Adrenal gland (tissue), 5 donors: ENCODE measurements at regions not wholly inside any gene's neighbourhood (a gene's known extent, or its start where the extent isn't known, plus 50 kb on each side); places are given as distances from the start of the nearest gene placed in this dataset.

Source experiments
- POLR2A ChIP-seq, 2 donors: fragments of 450-650 bp; IDR thresholded peaks; one replicate each; pipeline ENCODE4 v1.6.1; 2017; ENCODE audit warnings: antibody characterized with exemption in 2 of 2, mild to moderate bottlenecking in 2 of 2, moderate library complexity in 1 of 2
- TF ChIP-seq, protein P1 (sequence below), 6 experiments: fragments of 450-650 bp in 4 of 6; fragments of 200-600 bp in 2 of 6; sonication (generic) in 1 of 6; IDR thresholded peaks; 1 replicate in 5 of 6; 2 replicates in 1 of 6; pipeline versions ENCODE4 v1.5.1 to v1.8.0; 2016 to 2021; ENCODE audit warnings: antibody characterized with exemption in 6 of 6, mild to moderate bottlenecking in 2 of 6, moderate library complexity in 1 of 6
- donor health status: DM: no; HTN: no; CAD: no.

DNA sequence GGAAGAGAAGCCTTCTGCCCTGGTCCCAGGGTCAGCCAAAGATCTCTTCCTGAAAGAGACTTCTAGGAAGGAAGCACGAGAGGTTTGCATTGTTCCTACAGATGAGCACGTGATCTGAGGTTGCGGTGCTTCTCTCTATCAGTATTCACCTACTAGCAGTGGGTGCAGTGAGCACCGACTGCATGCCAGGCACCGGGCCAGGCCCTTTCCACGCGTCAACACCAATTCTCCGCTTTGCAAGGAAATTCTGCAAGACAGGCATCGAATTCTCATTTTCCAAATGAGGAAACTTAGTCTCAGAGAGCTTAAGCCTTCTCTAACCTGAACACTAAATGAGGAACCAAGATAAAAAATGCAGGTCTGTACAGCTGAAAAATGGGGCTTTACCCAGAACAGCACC is 151.5 kb upstream of the MYCN start:
- TF ChIP-seq, protein P1, sequence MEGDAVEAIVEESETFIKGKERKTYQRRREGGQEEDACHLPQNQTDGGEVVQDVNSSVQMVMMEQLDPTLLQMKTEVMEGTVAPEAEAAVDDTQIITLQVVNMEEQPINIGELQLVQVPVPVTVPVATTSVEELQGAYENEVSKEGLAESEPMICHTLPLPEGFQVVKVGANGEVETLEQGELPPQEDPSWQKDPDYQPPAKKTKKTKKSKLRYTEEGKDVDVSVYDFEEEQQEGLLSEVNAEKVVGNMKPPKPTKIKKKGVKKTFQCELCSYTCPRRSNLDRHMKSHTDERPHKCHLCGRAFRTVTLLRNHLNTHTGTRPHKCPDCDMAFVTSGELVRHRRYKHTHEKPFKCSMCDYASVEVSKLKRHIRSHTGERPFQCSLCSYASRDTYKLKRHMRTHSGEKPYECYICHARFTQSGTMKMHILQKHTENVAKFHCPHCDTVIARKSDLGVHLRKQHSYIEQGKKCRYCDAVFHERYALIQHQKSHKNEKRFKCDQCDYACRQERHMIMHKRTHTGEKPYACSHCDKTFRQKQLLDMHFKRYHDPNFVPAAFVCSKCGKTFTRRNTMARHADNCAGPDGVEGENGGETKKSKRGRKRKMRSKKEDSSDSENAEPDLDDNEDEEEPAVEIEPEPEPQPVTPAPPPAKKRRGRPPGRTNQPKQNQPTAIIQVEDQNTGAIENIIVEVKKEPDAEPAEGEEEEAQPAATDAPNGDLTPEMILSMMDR (IDR thresholded peaks at IDR 0.05), result no peak
- no peak for TF ChIP-seq POLR2A (IDR thresholded peaks at IDR 0.05)
